GM12873 (cell line): ENCODE measurements at regions not wholly inside any gene's neighbourhood (a gene's known extent, or its start where the extent isn't known, plus 50 kb on each side); places are given as distances from the start of the nearest gene placed in this dataset.

Source experiments
- CTCF ChIP-seq: IDR thresholded peaks from 2 replicates; pipeline ENCODE4 v1.5.1; 2012; ENCODE audit warnings: low read depth, mild to moderate bottlenecking, moderate library complexity, low read length, control low read depth; ENCODE audit not compliant: insufficient read depth; ENCODE audit errors: missing control alignments

DNA sequence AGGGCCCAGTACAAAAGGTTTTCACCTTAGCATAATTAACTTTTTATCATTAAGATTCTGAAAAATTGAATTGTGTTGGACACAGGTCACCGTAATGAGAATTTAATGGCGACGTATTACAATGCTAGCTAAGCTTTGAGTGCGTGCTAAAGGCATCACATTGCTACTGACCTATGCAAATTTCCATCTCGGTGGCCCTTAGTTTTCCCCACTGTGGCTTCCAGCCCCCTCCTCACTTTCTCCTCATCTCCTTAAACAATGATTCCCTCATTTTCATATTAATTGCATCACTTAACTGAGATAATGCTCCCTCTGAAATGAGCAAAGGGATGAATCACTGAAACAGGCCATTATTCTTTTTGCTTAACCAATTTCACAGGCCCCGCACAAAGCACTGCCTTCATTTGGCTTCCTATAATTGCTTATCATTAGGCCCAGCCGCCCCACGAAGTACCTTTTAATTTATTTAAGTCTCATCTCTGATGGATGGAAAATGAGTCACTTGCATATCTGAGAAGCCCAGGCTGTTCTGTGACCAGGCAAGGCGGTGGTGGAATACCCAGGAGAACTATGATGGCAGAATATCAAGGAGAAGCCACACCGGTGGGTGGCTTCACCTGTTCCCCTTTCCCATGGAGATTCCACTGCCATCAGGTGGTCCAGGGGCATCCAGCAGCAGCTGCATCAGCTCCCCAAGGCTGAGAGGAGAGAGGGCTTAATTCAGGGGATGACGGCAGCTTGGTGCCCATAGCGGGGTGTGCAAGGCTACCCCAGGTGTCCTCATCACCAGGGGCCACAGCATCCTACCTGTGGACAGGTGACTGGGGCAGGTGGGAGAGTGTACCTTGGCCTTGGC lies 223.8 kb upstream of the BOD1L1 start:
- no peak for TF ChIP-seq CTCF

- TF ChIP-seq CTCF, result no peak
These were observed 224.9 kb upstream of the BOD1L1 start for GRCh38 chr4:13852411-13852810.

DNA sequence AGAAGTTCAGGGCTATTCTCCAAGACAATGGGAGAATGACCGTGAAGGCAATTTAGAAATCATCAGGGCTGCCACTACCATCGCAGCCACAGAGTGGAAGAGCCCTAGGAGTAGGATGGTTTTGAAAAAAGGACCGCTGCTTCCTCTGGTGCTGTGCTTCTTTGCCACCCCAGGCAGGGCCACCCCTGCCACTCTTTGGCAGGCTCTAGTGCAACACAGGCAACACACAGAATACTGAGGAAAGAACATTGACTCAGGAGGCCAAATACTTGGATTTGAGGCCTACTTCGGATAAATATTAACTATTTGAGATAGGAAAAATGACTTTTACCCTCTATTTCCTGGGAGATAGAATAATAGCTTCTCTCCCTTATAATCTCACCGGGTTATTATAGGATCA lies 228.9 kb upstream of the BOD1L1 start:
- TF ChIP-seq CTCF, result no peak

DNA sequence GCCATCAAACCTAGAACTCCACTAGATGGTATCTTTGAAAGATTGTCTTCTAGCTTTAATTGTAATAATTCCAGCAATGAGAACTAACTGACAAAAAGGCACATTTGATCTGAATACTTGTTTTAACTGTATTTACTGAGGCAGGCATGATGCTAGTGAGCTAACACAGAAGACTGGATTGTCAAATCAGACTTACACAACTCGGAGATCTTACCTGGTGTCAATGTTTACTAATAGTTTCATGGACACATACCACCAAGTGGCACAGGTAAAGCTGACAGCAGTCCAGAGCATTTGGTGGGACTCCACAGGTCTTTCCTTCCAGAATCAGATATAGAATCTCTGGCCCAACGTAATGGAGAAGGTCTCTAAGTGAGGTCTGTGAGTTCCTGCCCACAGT lies 229.9 kb upstream of the BOD1L1 start:
- no peak for TF ChIP-seq CTCF

DNA sequence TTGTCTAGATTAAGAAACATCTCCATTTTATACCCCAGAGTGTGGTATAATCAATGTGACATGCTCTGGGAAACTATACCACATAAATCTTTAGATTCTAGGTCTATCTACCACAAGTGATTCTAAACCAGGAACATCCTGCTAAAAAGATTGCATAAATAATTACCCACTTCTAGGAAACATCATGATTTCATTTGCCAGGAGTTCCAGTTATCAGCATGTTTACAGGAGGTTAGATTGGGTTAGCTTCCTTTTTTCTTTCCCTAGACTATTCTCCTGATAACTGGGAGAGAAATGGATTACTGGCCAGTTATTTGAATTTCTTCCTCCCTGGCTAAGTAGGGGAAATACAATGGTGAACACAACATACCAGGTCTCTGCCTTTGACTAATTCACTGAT lies 230.3 kb upstream of the BOD1L1 start:
- no peak for TF ChIP-seq CTCF

DNA sequence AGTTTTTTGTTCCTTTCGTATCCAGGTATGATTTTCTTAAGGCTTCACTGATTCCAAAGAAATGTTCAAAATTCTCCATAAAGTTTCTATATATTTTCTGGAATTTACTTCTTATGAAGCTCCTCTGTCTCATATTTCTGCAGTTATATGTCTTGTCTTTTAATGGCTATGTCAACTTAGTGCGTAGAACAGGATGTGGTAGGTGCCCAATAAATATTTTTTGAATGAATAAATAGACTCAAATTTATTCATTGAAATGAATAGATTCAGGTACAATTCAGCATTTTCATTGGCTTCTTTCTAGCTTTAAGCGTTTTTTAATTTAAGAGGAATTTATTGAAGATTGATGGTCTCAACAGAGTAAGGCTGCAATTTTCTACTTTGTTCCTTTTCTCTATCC lies 231.9 kb upstream of the BOD1L1 start:
- TF ChIP-seq CTCF, result no peak

DNA sequence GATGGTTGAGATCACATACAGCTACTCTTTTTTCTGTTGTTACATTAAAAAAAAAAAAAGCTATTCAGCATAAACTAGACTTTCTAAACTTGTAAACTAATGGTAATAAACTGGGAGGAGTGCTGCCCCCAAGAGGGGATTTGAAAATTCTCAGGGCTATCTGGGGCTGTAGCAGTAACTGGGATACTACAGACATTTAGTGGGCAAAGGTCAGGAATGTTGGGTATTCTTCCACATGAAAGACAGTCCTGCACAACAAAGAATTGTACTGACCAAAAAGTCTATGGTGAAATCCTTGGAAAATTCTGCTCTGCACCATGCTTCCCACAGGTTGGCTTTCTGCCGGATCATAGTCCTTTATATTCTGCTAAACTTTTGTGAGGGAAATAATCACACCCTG lies 232.6 kb upstream of the BOD1L1 start:
- no peak for TF ChIP-seq CTCF
